GM19455 (cell line): ENCODE measurements at regions not wholly inside any gene's neighbourhood (a gene's known extent, or its start where the extent isn't known, plus 50 kb on each side); places are given as distances from the start of the nearest gene placed in this dataset.
"Not testable (repeated sequence)": the region's sequence is repeated elsewhere in the genome, so short reads cannot be mapped to it uniquely, and the experiment has no call there.

ENCODE experiments used
- ATAC-seq: cut with Tn5 transposase; IDR thresholded peaks from one replicate; pipeline ENCODE4 v1.9.1; 2021; ENCODE audit not compliant: unreplicated experiment

DNA sequence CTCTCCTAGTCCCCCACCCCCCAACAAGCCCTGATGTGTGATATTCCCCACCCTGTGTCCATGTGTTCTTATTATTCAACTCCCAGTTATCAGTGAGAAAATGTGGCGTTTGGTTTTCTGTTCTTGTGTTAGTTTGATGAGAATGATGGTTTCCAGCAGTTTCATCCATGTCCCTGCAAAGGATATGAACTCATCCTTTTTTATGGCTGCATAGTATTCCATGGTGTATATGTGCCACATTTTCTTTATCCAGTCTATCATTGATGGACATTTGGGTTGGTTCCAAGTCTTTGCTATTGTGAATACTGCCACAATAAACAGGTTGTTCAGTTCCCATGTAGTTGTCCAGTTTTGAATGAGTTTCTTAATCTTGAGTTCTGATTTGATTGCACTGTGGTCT lies 1006.1 kb upstream of the MIR17HG start:
- not testable (repeated sequence) for ATAC-seq

DNA sequence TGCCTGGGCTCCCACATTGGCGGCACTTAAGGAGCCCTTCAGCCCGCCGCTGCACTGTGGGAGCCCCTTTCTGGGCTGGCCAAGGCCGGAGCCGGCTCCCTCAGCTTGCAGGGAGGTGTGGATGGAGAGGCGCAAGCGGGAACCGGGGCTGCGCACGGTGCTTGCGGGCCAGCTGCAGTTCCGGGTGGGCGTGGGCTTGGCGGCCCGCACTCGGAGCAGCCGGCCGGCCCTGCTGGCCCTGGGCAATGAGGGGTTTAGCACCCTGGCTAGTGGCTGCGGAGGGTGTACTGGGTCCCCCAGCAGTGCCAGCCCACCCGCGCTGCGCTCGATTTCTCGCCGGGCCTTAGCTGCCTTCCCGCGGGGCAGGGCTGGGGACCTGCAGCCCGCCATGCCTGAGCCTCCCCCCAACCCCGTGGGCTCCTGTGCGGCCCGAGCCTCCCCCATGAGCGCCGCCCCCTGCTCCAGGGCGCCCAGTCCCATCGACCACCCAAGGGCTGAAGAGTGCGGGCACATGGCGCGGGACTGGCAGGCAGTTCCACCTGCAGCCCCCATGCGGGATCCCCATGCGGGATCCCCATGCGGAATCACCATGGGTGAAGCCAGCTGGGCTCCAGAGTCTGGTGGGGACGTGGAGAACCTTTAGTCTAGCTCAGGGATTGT lies 998.9 kb upstream of the MIR17HG start:
- ATAC-seq: not testable (repeated sequence)

DNA sequence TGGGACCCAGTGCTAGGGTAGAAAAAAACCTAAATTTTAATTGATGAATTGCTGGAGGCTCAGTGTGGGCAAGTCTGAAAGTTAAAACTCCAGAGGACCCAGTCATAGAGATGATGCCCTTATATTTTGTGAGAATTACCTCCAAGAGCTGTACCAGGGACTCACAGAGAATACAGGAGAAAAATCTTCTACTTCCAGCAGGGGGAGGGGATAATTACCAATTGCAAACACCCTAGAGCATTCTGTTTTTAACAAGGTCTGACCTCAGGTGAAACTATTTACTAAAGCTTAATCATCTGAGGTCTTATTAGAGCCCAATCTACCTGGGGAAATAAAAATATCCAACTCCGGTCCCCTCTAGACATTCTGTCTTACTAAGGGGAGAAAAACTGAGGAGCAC lies 994.7 kb upstream of the MIR17HG start:
- ATAC-seq: no peak

DNA sequence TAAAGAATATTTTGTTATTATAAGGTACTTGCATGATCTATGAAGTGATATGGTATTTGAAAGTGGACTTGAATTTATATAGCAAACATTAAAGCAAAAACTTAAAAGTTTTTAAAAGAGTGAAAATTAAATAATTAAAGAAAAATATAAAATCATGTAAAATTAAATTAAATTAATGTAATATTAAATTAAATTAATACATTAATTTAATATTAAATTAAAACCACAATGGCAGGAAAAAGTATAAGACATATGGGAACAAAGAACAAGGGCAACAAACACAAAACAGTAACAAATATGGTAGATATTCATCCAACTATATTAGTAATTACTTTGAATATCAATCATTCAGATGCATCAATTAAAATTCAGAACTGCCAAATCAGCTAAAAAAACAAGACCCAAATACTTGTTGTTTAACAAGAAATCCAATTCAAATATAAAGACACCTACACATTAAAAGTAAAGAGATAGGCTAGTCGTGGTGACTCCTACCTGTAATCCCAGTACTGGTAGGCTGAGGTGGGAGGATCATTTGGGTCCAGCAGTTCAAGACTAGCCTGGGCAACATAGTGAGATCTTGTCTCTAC lies 992.2 kb upstream of the MIR17HG start:
- ATAC-seq: no peak

DNA sequence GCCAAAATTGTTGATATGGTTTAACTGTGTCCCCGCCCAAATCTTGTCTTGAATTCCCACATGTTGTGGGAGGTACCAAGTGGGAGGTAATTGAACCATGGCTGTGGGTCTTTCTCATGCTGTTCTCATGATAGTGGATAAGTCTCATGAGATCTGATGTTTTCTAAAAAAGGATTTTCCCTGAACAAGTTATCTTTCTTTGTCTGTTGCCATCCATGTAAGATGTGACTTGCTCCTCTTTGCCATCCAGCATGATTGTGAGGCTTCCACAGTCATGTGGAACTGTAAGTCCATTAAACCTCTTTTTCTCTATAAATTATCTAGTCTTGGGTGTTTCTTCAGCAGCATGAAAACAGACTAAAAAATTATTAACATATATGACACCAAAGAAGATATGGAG lies 986.7 kb upstream of the MIR17HG start:
- no peak for ATAC-seq

DNA sequence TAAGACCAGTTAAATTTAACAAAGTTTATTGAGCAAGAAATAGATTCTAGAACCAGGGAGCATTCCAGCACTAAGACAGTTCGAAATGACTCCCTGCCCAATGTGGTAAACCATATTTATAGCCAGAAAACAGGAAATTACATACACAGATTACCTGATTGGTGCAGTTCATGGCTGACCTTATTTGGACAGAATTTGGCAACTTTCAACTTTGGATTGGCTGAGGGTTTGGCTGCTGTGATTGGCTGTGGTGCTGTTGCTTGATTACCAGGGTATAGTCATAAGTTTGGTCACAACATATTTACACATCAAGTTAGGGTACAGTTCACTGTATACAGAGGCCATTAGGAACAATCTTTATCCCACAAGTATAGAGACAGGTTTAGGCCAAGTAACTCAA lies 984.8 kb upstream of the MIR17HG start:
- no peak for ATAC-seq

DNA sequence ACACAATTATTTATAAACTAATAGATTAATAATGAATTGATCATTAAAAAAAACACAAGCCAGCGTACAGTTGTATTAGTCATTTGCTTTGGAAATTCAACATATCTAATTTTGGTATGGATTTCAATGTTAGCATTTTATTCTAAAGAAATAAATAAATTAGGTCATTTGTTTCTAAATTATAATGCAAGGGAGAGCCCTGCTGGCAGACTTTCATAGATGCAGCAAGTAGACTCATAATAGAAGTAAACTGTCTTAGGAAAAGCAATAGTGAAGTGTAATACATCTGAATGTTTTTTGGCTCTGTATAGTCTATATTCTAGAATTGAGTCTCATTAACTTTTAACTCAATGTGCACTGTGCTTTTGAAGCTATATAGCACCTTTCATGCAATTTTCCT lies 982.4 kb upstream of the MIR17HG start:
- ATAC-seq: no peak

DNA sequence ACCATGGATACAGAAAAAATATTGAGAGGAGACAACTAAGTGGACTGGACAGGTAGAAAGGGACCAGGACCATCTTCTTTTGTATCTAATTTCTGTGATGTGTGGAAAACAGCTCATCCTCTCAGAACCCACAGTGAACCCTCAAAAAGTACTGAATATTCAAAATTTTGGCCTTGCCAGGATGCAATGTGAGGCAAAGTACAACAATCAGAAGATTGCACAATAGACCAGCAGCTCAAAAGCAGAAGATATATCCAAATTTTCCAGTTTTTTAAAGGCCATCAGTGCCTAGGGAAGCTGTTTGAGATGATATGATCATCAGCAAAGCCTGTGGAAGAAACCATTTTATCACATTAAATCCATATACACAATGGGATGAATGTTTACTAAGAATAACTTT lies 973.3 kb upstream of the MIR17HG start:
- no peak for ATAC-seq

DNA sequence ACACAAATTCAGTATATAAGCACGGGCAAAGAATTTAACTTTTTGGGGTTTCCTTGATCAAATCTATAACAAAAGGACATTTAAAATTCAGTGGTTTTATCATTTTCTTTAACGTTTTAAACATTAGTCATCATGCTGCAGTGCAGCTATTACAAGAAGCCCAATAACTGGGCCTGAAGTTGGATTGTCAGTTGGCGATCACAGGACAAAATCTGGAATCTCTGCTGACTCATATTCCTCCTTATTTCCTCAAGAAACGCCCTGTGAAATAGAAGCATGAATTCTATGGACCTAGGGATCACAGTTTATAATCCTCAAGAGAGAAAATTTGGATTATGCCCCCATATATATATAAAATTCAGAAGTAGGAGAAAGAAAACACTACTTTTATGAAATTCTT lies 971.6 kb upstream of the MIR17HG start:
- ATAC-seq: no peak

DNA sequence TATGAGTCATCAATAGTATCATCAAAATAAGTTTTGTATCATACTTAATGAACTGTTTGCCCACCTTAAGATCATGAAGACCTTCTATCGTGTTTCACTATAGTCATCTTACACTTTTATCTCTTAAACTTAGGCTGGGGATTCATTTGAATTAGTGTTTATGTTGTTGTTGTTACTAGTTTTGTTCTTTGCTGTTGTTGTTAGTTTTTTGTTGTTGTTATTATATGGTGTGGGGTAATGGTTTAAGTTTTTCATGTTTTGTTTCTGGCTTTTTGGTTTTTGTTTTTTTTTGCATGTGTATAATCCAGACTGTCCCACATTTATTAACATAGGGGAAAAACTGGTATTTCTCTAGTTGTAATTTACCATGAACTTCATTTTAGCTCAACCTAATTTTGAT lies 965.1 kb upstream of the MIR17HG start:
- ATAC-seq: no peak

DNA sequence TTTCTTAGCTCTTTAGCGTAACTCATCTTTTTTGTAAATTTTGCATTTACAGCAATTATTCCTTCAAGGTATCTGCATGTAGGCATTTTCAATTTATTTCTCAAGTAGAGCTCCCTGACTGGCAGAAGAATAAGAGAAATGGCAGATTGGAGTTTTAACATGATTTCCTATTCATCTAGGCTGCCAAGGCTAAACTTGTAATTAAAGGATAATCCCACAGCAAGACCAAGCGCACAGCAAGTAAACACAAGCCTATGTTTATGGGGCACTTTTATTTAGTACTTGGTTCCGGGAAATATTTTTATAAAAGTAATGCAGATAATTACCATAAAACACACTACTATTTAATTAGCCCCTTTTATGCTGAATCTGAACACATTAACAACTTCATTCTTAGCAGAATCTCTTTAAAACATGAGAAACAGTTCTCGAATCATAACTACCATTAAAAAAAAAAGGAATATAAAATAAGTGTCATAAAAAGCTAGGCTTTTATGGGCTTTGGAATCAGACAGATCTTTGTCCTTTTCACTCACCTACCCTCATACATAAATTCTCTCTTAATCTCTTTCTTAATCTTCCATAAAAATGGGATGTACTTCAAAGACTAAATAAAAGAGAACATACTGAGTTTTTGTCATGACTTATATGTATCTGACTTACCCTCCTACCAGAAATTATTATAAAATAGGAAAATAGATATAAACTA lies 961.6 kb upstream of the MIR17HG start:
- no peak for ATAC-seq

DNA sequence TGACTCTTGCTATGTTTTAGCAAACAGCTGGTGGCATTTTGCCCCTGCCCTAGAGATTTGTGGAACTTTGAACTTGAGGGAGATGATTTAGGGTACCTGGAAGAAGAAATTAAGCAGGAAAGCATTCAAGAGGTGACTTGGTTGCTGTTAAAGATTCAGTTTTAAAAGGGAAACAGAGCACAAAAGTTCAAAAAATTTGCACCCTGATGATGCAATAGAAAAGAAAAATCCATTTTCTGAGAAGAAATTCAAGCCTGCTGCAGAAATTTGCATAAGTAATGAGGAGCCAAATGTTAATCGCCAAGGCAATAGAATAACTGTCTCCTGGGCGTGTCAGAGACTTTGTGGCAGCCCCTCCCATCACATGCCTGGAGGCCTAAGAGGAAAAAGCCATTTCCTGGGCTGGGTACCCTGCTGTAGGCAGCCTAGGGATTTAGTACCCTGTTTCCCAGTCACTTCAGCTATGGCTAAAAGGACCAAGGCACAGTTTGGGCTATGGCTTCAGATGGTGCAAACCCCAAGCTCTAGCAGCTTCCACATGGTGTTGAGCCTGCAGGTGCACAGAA lies 958.5 kb upstream of the MIR17HG start:
- no peak for ATAC-seq

DNA sequence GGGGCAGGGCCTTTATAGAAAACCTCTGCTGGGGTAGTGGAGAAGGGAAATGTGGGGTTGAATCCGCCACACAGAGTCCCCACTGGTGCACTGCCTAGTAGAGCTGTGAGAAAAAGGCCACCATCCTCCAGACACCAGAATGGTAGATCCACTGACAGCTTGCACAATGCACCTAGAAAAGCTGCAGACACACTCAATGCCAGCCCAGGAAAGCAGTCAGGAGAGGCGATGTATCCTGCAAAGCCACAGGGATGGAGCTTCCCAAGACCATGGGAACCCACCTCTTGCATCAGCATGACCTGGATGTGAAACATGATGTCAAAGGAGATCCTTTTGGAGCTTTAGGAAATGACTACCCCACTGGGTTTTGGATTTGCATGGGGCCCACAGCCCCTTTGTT lies 958.0 kb upstream of the MIR17HG start:
- no peak for ATAC-seq

DNA sequence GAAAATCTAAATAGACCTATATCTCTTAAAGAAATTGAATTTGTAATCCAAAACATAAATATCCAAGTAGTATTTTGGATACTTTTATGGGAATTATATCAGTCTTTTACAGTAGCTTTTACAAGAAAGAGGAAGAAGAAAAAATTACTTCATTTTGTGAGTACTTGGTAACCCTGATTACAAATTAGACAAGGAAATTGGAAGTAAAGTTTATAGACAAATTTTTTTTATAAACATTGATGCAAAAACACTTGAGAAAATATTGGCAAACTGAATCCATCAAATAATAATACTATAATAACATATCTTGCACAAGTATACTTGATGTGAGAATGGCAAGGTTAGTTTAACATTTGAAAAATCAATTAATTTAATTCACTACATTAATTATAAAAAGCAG lies 954.1 kb upstream of the MIR17HG start:
- no peak for ATAC-seq

DNA sequence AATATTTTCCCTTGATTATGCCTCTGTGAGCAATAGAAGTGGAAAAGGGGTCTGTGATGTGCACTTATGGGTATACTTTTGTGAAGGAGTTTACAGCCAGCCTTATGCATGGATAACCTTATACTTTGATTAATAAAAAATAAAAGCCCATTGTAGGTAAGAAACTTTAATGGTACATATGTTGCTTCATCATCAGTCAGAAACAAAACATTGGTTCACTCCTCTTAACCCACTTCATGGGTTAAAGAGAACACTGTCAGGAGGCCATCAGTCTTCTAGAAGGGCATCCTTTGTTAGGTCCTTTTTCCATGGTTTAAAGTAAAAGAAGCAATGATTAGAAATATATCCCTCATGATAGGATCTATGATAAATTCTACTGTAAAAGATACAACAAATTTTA lies 952.1 kb upstream of the MIR17HG start:
- no peak for ATAC-seq

DNA sequence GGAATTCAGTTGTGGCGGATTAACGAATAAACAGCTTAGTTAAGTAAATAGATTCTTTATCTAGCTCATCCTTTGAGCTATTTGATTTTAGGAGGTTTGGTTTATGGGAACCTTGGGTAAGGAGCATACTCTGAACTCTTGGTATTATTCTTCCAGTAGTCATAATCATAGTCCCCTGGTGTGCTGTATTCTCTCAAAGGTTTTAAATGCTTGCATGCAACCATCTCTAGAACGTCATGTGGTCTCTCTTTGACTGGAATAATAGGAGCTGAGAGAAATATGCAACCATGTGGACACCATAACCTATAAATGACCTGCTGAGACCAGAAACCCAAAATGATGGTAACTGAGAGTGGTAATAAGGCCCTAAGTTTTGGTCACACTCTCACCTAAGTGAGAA lies 951.6 kb upstream of the MIR17HG start:
- no peak for ATAC-seq

DNA sequence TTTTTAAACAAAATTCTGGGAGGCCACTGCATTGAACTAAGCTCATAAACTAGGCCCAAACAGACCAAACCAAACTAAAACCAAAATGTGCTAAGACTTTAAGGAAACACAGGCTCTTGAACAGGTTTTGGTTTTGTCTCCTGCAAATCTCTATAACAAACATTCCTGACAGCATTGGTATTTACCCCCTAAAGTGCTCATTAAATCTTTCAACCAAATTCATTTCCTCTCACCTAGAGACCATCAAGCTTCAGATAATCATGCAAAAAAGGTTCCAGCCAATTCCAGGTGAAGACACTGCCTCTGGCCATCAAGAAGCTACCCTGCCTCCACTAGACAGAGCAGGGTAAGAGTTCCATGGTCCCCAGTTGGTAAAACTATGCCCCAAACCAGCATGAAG lies 951.2 kb upstream of the MIR17HG start:
- ATAC-seq: no peak

DNA sequence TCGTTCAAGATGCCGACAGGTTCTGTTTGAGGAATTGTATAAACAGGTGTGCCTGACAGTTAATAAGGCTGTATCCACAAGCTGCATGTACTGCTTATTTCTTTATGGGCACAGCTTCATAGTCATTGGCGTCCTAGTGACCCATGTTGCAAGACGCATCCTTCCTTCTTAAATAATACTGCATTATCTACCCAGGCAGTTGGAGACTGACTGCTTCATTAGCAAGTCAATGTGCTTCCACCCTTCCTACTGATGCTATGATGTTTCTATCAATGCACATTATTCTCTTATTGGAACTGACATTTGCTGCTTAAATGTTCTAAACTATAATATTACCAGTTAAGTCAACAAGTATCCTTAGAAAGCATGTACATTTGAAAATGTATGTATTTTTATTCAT lies 950.0 kb upstream of the MIR17HG start:
- no peak for ATAC-seq

DNA sequence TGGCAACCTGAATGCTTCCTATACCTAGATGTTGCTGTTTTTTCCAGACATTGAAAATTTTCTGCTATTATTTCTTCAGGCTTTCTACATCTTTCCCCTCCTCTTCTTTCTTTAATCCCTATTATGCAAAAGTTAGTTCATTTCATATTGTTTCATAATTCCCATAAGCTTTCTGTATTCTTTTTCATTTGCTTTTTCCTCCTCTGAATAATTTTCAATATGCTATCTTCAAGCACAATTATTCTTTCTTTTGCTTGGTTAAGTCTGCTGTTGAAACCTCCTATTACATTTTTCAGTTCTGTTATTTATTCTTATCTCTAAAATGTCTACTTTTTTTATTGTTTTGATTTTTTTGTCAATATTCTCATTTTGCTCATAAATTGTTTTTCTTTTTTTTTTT lies 947.1 kb upstream of the MIR17HG start:
- no peak for ATAC-seq

DNA sequence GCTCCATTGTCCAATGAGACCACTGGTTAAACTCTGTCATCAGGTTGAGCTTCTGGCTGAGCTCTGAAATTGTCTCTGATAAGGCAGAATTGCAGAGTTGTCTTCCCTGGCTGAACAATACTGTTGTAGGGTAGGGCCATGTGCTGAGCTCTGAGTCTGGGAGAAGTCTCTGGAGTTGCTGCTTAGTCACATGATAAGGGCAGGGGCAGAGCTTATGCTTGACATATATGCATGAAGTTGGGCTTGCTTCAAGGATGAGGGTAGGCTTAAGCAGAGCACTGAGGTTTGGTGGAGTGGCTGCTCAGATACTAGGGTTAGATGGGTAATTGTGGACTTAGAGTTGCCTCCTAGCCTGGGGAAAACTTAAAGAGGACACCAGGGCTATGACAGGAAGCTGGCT lies 946.3 kb upstream of the MIR17HG start:
- ATAC-seq: no peak

DNA sequence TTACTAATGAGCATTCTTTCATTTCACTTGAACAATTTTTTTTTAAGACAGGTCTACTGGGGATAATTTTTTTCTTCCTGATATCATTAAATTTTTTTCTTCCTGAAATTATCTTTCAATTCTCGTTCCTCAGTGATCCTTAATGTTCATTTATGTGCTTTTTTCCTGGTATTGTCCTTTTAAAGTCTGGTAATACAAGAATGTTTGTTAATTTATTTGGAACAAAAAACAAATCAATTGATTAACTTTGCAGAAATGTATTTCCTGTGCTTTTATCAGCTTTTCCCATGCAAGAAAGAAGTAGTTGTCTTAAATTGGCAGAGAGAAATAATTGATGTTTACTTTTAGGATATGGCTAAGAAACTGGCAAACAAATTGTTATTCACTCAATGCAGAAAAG lies 945.4 kb upstream of the MIR17HG start:
- ATAC-seq: no peak

DNA sequence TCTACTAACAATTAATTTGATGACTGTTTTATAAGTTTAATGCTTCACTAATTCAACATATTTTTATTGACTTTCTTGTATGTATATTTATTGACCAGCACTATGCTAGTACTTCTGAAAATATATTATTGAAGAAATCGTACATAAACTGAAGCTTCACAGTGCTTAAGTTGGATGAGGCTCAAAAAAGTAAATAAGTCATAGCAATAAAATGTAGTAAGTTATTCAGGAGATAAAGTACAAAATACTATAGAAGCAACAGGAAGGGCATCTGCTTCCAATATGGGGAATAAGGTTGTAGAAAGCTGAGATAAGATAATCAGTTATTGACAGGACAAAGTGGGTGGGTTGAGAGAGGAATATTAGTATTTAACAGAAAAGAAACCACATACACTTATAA lies 944.9 kb upstream of the MIR17HG start:
- no peak for ATAC-seq
